ENCODE measurements at regions not wholly inside any gene's neighbourhood (a gene's known extent, or its start where the extent isn't known, plus 50 kb on each side); places are given as distances from the start of the nearest gene placed in this dataset.

- H3K4me1 ChIP-seq = no peaks in the 10 kb centered on the region
- H3K27me3 ChIP-seq = no peaks in the 10 kb centered on the region
- H3K9me3 ChIP-seq = no peaks in the 10 kb centered on the region
- no peak for DNase-seq
- H3K27ac ChIP-seq = no peak overlapping the region
- TF ChIP-seq POLR2AphosphoS5 (IDR thresholded peaks at IDR 0.05) (no peak), CTCF (IDR thresholded peaks at IDR 0.05) (no peak), POLR2A (IDR thresholded peaks at IDR 0.05) (no peak), EP300 (IDR thresholded peaks at IDR 0.05) (no peak)
- ATAC-seq (ENCODE audit: low FRiP score in 2 of 2) = no peak
- H3K36me3 ChIP-seq = no peaks in the 10 kb centered on the region
- no peak overlapping the region for H3K4me3 ChIP-seq
These were observed 1023.8 kb downstream of the MRPL39 start for GRCh38 chr21:24583473-24583872.

- no peaks in the 10 kb centered on the region for H3K4me1 ChIP-seq
- no peaks in the 10 kb centered on the region for H3K27me3 ChIP-seq
- H3K9me3 ChIP-seq = no peaks in the 10 kb centered on the region
- H3K36me3 ChIP-seq = no peaks in the 10 kb centered on the region
- DNase-seq (no peak), ATAC-seq (ENCODE audit: low FRiP score in 2 of 2) (no peak)
- WGBS, 2 donors = 62 to 77% methylated on average over 2 of the region's 2 CpGs
- no peak overlapping the region for H3K4me3 ChIP-seq
- no peak for TF ChIP-seq POLR2A (IDR thresholded peaks at IDR 0.05)
- TF ChIP-seq POLR2AphosphoS5 (IDR thresholded peaks at IDR 0.05) = no peak
- TF ChIP-seq CTCF (IDR thresholded peaks at IDR 0.05) = no peak
- TF ChIP-seq EP300 (IDR thresholded peaks at IDR 0.05) = no peak
- H3K27ac ChIP-seq = no peak overlapping the region
These were observed 1030.0 kb downstream of the MRPL39 start for GRCh38 chr21:24577301-24577700.

- WGBS, 2 donors = 89 to 93% methylated on average over 5 of the region's 5 CpGs
- H3K27me3 ChIP-seq = no peaks in the 10 kb centered on the region
- no peaks in the 10 kb centered on the region for H3K4me1 ChIP-seq
- no peak for ATAC-seq (ENCODE audit: low FRiP score in 2 of 2)
- no peaks in the 10 kb centered on the region for H3K9me3 ChIP-seq
- H3K36me3 ChIP-seq = no peaks in the 10 kb centered on the region
- TF ChIP-seq POLR2AphosphoS5 (IDR thresholded peaks at IDR 0.05) (no peak), POLR2A (IDR thresholded peaks at IDR 0.05) (no peak), EP300 (IDR thresholded peaks at IDR 0.05) (no peak), CTCF (IDR thresholded peaks at IDR 0.05) (no peak)
- H3K27ac ChIP-seq = no peak overlapping the region
- no peak overlapping the region for H3K4me3 ChIP-seq
- DNase-seq = no peak
These were observed 1046.0 kb downstream of the MRPL39 start for GRCh38 chr21:24561291-24561690.

GRCh38 chr21:24552491-24552890, 1054.8 kb downstream of the MRPL39 start:
- Histone ChIP-seq H3K4me3 (no peak overlapping the region), H3K27me3 (no peaks in the 10 kb centered on the region), H3K27ac (no peak overlapping the region), H3K9me3 (peaks cover 0 to 4% (median 0%) of the 10 kb centered on the region in 4 donors), H3K4me1 (no peaks in the 10 kb centered on the region), H3K36me3 (no peaks in the 10 kb centered on the region)
- ATAC-seq (ENCODE audit: low FRiP score in 2 of 2) (no peak), DNase-seq (no peak)
- TF ChIP-seq CTCF (IDR thresholded peaks at IDR 0.05) = no peak
- WGBS, 2 donors = 55 to 63% methylated on average over 3 of the region's 3 CpGs

DNA sequence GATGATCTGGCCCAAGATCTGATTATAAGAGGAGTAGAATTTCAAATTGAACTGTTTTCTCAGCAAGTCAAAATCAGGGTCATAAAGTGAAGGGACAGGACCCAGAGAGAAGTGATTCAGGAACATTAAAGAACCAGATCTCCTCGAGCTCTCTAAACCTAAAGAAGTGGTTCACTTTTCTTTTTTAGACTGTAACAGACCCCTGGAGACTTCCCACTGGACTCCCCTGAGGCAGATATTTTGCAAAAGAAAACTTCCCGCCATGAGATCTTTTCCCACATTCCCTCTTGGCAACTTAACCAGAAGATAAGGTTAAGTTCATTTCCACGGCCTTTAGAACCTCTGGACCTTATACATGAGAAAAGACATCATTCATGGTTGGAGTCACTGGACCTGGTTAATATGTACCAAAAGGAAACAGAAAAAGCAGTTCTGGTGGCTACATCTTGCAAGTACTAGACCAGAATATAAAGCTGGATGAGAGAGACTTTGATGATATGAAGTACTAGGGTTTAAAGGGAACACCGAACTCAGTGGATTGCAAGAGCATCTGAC, 1061.4 kb downstream of the MRPL39 start:
- Histone ChIP-seq H3K4me3 (no peak overlapping the region), H3K27me3 (no peaks in the 10 kb centered on the region), H3K4me1 (no peaks in the 10 kb centered on the region), H3K9me3 (no peaks in the 10 kb centered on the region), H3K27ac (no peak overlapping the region), H3K36me3 (no peaks in the 10 kb centered on the region)
- whole genome bisulfite sequencing, 2 donors = 67 to 68% methylated on average over 4 of the region's 4 CpGs
- DNase-seq = no peak
- TF ChIP-seq POLR2A (IDR thresholded peaks at IDR 0.05) = no peak
- no peak for TF ChIP-seq POLR2AphosphoS5 (IDR thresholded peaks at IDR 0.05)
- no peak for TF ChIP-seq EP300 (IDR thresholded peaks at IDR 0.05)
- no peak for TF ChIP-seq CTCF (IDR thresholded peaks at IDR 0.05)
- ATAC-seq (ENCODE audit: low FRiP score in 2 of 2) = no peak
